Right atrium auricular region (tissue), 2 donors: ENCODE measurements at regions not wholly inside any gene's neighbourhood (a gene's known extent, or its start where the extent isn't known, plus 50 kb on each side); places are given as distances from the start of the nearest gene placed in this dataset.

ENCODE experiments used
- DNase-seq: peaks from one replicate; pipeline ENCODE4 v3.0.0-alpha.2; 2019; ENCODE audit warnings: low spot score
- H3K27ac ChIP-seq, 2 donors: fragments of 200-600 bp; sonication (generic); 1 replicate in 1 of 2; 2 replicates in 1 of 2; pipeline ENCODE4 v1.5.1; 2016 to 2019
- H3K27me3 ChIP-seq, 2 donors: fragments of 200-600 bp; sonication (generic); one replicate each; pipeline versions ENCODE4 v1.5.1 to v1.6.0; 2017 to 2019
- H3K36me3 ChIP-seq: fragments of 200-600 bp; sonication (generic); one replicate; pipeline ENCODE4 v1.5.1; 2016
- H3K4me1 ChIP-seq, 2 donors: fragments of 200-600 bp; sonication (generic); one replicate each; pipeline versions ENCODE4 v1.5.1 to v1.6.0; 2017 to 2019
- H3K4me3 ChIP-seq, 2 donors: fragments of 200-600 bp; sonication (generic); 1 replicate in 1 of 2; 2 replicates in 1 of 2; pipeline ENCODE4 v1.5.1; 2017 to 2019; ENCODE audit warnings: mild to moderate bottlenecking in 1 of 2, moderate library complexity in 1 of 2
- H3K9me3 ChIP-seq, 2 donors: fragments of 200-600 bp; sonication (generic); one replicate each; pipeline ENCODE4 v1.5.1; 2019
- TF ChIP-seq, protein P1 (sequence below), 2 donors: fragments of 200-600 bp; sonication (generic); IDR thresholded peaks; one replicate each; pipeline ENCODE4 v1.5.1; 2019; ENCODE audit warnings: antibody characterized with exemption in 2 of 2

DNA sequence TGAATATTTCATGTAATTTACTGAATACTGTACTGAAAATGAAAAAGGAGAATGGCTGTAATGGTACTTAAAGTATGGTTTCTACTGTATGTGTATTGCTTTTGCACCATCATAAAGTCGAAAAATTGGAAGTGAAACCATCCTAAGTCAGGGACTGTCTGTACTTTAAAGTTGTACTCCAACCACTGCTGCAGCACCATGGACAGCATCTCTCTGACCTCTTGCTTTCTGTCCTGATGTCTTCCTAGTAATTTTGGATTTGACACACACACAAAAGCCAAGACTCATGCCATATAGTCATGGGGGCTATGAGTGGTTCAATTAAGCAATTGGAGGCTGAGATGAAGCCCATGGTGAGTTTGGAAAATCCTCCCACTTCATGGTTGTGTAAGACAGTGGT lies 256.3 kb upstream of the PKDCC start:
- Histone ChIP-seq H3K27me3 (no peaks in the 10 kb centered on the region), H3K27ac (no peak overlapping the region), H3K9me3 (no peaks in the 10 kb centered on the region), H3K36me3 (no peaks in the 10 kb centered on the region), H3K4me3 (no peak overlapping the region), H3K4me1 (no peaks in the 10 kb centered on the region)
- no peak for DNase-seq
- TF ChIP-seq, protein P1, sequence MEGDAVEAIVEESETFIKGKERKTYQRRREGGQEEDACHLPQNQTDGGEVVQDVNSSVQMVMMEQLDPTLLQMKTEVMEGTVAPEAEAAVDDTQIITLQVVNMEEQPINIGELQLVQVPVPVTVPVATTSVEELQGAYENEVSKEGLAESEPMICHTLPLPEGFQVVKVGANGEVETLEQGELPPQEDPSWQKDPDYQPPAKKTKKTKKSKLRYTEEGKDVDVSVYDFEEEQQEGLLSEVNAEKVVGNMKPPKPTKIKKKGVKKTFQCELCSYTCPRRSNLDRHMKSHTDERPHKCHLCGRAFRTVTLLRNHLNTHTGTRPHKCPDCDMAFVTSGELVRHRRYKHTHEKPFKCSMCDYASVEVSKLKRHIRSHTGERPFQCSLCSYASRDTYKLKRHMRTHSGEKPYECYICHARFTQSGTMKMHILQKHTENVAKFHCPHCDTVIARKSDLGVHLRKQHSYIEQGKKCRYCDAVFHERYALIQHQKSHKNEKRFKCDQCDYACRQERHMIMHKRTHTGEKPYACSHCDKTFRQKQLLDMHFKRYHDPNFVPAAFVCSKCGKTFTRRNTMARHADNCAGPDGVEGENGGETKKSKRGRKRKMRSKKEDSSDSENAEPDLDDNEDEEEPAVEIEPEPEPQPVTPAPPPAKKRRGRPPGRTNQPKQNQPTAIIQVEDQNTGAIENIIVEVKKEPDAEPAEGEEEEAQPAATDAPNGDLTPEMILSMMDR (IDR thresholded peaks at IDR 0.05): no peak

DNA sequence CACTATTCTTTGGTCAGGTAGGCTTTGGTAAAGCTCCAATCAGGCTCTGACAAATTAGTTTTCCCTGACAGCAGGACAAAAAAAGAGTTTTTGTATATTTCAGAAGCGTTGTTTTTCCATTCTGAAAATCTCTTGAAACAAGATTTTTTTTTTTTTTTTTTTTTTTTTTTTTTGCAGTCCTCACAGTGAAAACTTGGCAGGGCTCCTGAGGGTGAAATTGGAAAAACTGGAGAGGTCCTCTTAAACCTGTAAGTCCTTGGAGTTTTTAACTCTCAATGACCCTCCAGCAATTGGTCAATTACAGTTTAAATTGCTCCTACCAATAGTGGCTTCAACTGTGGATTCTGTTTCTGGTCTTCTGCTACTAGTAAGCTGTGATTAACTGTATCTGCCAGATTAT lies 244.5 kb upstream of the PKDCC start:
- H3K9me3 ChIP-seq: peaks cover 4 to 18% of the 10 kb centered on the region in 2 donors

DNA sequence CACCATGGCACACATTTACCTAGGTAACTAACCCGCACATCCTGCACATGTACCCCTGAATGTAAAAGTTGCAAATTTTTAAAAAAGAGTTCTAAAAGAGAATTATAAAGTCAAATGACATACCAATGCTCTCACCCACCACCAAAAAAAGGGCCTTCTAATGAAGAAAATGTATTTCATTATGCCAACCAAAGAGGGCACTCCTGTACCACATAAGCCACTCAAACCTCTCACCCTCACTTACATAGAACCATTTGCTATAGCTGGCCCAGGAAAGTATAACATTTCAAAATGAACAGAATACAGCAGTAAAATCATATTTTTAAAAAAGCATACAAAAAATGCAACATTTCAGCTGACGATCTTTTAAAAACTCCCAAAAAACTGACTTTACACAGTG lies 241.5 kb upstream of the PKDCC start:
- DNase-seq: no peak
- no peaks in the 10 kb centered on the region for H3K27me3 ChIP-seq
- H3K4me1 ChIP-seq: no peaks in the 10 kb centered on the region
- TF ChIP-seq, protein P1 (IDR thresholded peaks at IDR 0.05): no peak
- no peak overlapping the region for H3K27ac ChIP-seq
- no peak overlapping the region for H3K4me3 ChIP-seq
- no peaks in the 10 kb centered on the region for H3K36me3 ChIP-seq
- peaks cover 4 to 11% of the 10 kb centered on the region in 2 donors for H3K9me3 ChIP-seq

More for the DNA sequence above, 244.5 kb upstream of the PKDCC start:
- no peaks in the 10 kb centered on the region for H3K27me3 ChIP-seq
- no peak overlapping the region for H3K4me3 ChIP-seq
- TF ChIP-seq, protein P1 (IDR thresholded peaks at IDR 0.05): no peak
- no peak overlapping the region for H3K27ac ChIP-seq
- H3K4me1 ChIP-seq: no peaks in the 10 kb centered on the region
- no peak for DNase-seq
- no peaks in the 10 kb centered on the region for H3K36me3 ChIP-seq

DNA sequence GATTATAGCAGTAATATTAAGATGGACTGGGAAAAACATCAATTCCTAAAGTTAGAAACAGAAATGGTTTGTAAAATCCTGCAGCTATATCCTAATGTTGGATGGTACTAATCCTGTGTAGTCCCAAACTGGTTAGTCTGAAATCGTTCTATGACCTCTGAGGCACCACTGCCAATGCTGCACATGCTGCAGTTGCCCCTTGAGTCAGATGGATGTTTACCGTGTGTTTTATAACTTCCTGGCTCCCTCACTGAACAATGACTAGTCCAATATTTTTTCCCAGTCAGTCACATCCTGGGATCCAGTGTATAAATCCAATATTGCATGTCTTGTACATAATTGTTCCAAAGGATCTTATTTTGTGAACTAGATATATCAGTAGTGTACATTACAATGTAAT lies 226.7 kb upstream of the PKDCC start:
- no peak for DNase-seq
- TF ChIP-seq, protein P1 (IDR thresholded peaks at IDR 0.05): no peak
- H3K9me3 ChIP-seq: peaks cover 0 to 21% of the 10 kb centered on the region in 2 donors

DNA sequence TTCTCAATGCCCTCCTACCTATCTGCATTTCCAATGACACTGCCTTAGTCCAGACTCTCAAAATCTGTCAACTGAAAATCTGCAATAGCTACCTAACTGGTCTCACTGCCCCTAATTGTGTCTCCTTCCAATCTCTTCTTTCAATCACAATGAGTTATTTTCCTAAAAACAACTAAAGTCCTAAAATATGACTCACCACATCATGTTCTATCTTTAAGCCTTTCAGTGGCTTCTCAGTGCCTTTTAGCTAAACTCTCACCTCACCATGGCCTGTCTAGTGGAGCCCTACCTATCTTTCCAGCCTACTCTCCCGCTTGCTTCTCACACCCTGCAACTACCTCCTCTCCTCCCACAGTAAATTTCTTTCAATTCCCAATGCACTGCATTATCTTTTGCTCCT lies 220.9 kb upstream of the PKDCC start:
- Histone ChIP-seq H3K9me3 (no peaks in the 10 kb centered on the region), H3K27me3 (no peaks in the 10 kb centered on the region), H3K4me3 (no peak overlapping the region), H3K27ac (no peak overlapping the region), H3K4me1 (no peaks in the 10 kb centered on the region), H3K36me3 (no peaks in the 10 kb centered on the region)
- TF ChIP-seq, protein P1 (IDR thresholded peaks at IDR 0.05): no peak
- DNase-seq: no peak

More for the DNA sequence above, 226.7 kb upstream of the PKDCC start:
- H3K27me3 ChIP-seq: no peaks in the 10 kb centered on the region
- no peaks in the 10 kb centered on the region for H3K36me3 ChIP-seq
- no peak overlapping the region for H3K27ac ChIP-seq
- H3K4me3 ChIP-seq: no peak overlapping the region
- H3K4me1 ChIP-seq: no peaks in the 10 kb centered on the region

DNA sequence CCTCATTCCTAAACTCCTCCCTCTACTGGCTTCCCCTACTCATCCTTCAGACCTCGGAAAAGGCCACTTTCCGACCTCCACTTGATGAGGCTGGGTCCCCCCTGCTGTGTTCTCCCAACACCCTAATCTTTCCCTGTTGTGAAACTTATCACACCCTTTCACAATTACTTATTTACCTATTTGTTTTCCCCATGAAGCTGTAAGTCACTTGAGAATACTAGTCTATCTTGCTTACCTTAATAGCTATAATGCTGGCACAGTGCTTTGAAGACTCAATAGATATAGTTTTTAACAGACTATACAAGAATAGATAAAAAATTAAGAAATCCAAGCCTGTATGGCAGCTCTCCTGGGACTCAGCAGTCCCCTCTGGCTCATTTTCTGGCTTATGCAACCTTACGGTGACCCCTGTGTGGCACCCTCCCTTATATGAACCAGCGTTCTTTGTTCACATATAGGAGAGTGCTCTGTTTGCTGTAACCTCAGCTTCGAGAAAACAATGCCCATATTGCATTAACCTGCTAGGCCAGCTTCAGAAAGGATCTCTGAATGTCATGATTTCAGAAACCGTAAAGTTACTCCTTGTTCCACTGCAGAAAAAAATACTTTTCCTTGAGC lies 220.4 kb upstream of the PKDCC start:
- Histone ChIP-seq H3K9me3 (no peaks in the 10 kb centered on the region), H3K4me1 (no peaks in the 10 kb centered on the region), H3K27me3 (no peaks in the 10 kb centered on the region), H3K27ac (no peak overlapping the region), H3K4me3 (no peak overlapping the region), H3K36me3 (no peaks in the 10 kb centered on the region)
- TF ChIP-seq, protein P1 (IDR thresholded peaks at IDR 0.05): no peak
- DNase-seq: no peak
